SU-DHL-6 (cell line): ENCODE measurements at regions not wholly inside any gene's neighbourhood (a gene's known extent, or its start where the extent isn't known, plus 50 kb on each side); places are given as distances from the start of the nearest gene placed in this dataset.

Experiments
- H2AFZ ChIP-seq: fragments of 200-600 bp; sonication (generic); 2 replicates; pipeline ENCODE4 v1.6.1; 2014; ENCODE audit warnings: low read depth, mild to moderate bottlenecking, moderate library complexity, mixed read lengths, antibody characterized with exemption, low read length; ENCODE audit not compliant: severe bottlenecking
- H3F3A ChIP-seq: fragments of 200-600 bp; shearing (Covaris generic); 2 replicates; pipeline ENCODE4 v1.6.0; 2016; ENCODE audit warnings: antibody characterized with exemption, mild to moderate bottlenecking; ENCODE audit not compliant: insufficient read depth
- H3K27ac ChIP-seq: fragments of 200-600 bp; sonication (generic); 2 replicates; pipeline ENCODE4 v1.5.1; 2016; ENCODE audit warnings: low read depth, mild to moderate bottlenecking, low read length, moderate library complexity, mixed read lengths
- H3K27me3 ChIP-seq: fragments of 200-600 bp; sonication (generic), shearing (Covaris generic); 2 replicates; pipeline ENCODE4 v1.6.0; 2014; ENCODE audit warnings: mild to moderate bottlenecking, low read length
- H3K36me3 ChIP-seq: fragments of 200-600 bp; sonication (generic); 2 replicates; pipeline ENCODE4 v1.6.1; 2014; ENCODE audit warnings: mild to moderate bottlenecking, low read length, mixed read lengths
- H3K4me2 ChIP-seq: fragments of 300-600, 200-600 bp; shearing (Covaris generic), sonication (generic); 2 replicates; pipeline ENCODE4 v1.6.0; 2014; ENCODE audit warnings: low read length, low read depth, mild to moderate bottlenecking; ENCODE audit not compliant: poor library complexity, severe bottlenecking
- H3K4me3 ChIP-seq: fragments of 200-600 bp; sonication (generic); 2 replicates; pipeline ENCODE4 v1.5.1; 2014; ENCODE audit warnings: antibody characterized with exemption, low read length, mild to moderate bottlenecking, mixed read lengths; ENCODE audit not compliant: insufficient read depth, poor library complexity, severe bottlenecking
- H3K79me2 ChIP-seq: fragments of 200-600 bp; sonication (generic); 2 replicates; pipeline ENCODE4 v1.6.1; 2014; ENCODE audit warnings: mild to moderate bottlenecking, low read length, moderate library complexity; ENCODE audit not compliant: insufficient read depth
- H3K9ac ChIP-seq: fragments of 200-600 bp; sonication (generic); 2 replicates; pipeline ENCODE4 v1.7.0; 2014; ENCODE audit warnings: mild to moderate bottlenecking, low read length
- H3K9me2 ChIP-seq: fragments of 200-600 bp; sonication (generic); replicated peaks from 2 replicates; pipeline ENCODE4 v1.6.1; 2014; ENCODE audit warnings: low read length; ENCODE audit not compliant: insufficient read depth
- H3K9me3 ChIP-seq: fragments of 200-600 bp; sonication (generic); 2 replicates; pipeline ENCODE4 v1.6.1; 2014; ENCODE audit warnings: low read length, mixed read lengths; ENCODE audit not compliant: insufficient read depth
- H4K20me1 ChIP-seq: fragments of 200-600 bp; sonication (generic); 2 replicates; pipeline ENCODE4 v1.6.1; 2014; ENCODE audit warnings: low read depth, mild to moderate bottlenecking, antibody characterized with exemption, low read length, moderate library complexity, mixed read lengths
- CTCF ChIP-seq: fragments of 200-600 bp; sonication (generic); IDR thresholded peaks from one replicate; pipeline ENCODE4 v1.5.1; 2017; ENCODE audit warnings: antibody characterized with exemption, mild to moderate bottlenecking, low read length, moderate library complexity; ENCODE audit not compliant: insufficient read depth, poor library complexity, severe bottlenecking
- EZH2phosphoT487 ChIP-seq: fragments of 200-600 bp; sonication (generic), shearing (Covaris generic); conservative IDR thresholded peaks from 2 replicates; pipeline ENCODE4 v1.6.1; 2018; ENCODE audit warnings: mild to moderate bottlenecking, antibody characterized with exemption, low read length, moderate library complexity, mixed read lengths

DNA sequence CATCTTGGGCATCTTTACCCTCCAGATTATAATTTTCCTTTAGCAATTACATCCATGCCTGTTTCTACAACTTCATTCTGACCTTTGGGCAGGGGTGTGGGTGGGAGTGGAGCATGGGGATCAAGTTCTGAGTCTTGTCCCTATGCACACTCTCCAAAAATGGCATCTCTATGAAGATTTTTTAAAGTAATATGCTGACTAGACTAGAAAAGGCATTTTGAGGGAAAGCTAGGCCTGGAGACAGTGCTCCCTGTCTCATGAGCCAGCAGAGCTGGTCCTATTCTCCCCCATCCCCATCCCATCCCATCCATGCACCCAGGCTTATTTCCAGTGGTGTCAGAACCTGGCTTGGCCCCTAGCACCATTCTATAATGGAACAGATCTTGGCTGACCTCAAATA lies 398.0 kb upstream of the SLC24A2 start:
- no peak overlapping the region for H3K4me3 ChIP-seq
- H3K27me3 ChIP-seq = no peaks in the 10 kb centered on the region; the same call in 1 of the 2 replicates
- H3K79me2 ChIP-seq = no peaks in the 10 kb centered on the region
- no peak overlapping the region for H3K9ac ChIP-seq
- H3K27ac ChIP-seq = no peak overlapping the region
- no peak overlapping the region for H2AFZ ChIP-seq
- no peaks in the 10 kb centered on the region for H3K9me2 ChIP-seq
- no peaks in the 10 kb centered on the region for H3K9me3 ChIP-seq
- H4K20me1 ChIP-seq = no peaks in the 10 kb centered on the region
- H3K36me3 ChIP-seq = no peaks in the 10 kb centered on the region
- H3K4me2 ChIP-seq = no peak overlapping the region
- no peaks in the 10 kb centered on the region for H3F3A ChIP-seq
- TF ChIP-seq CTCF (no peak), EZH2phosphoT487 (no peak)

- no peak overlapping the region for H3K27ac ChIP-seq
- H3K9me3 ChIP-seq = no peaks in the 10 kb centered on the region
- H2AFZ ChIP-seq = no peak overlapping the region
- no peak for TF ChIP-seq CTCF
- no peak for TF ChIP-seq EZH2phosphoT487
- no peaks in the 10 kb centered on the region for H3K27me3 ChIP-seq
- no peaks in the 10 kb centered on the region for H3F3A ChIP-seq
- H3K79me2 ChIP-seq = no peaks in the 10 kb centered on the region
- no peak overlapping the region for H3K4me2 ChIP-seq
- no peaks in the 10 kb centered on the region for H3K36me3 ChIP-seq
- no peaks in the 10 kb centered on the region for H4K20me1 ChIP-seq
- no peak overlapping the region for H3K9ac ChIP-seq
- H3K4me3 ChIP-seq = no peak overlapping the region
- H3K9me2 ChIP-seq = no peaks in the 10 kb centered on the region
Observed at GRCh38 chr9:20186231-20186630, 397.4 kb upstream of the SLC24A2 start.

- Histone ChIP-seq H3K9me2 (no peaks in the 10 kb centered on the region), H3K9me3 (no peaks in the 10 kb centered on the region), H3K4me2 (no peak overlapping the region), H3K36me3 (no peaks in the 10 kb centered on the region), H3K27me3 (no peaks in the 10 kb centered on the region), H3K9ac (no peak overlapping the region), H3K4me3 (no peak overlapping the region), H2AFZ (no peak overlapping the region), H4K20me1 (no peaks in the 10 kb centered on the region), H3K79me2 (no peaks in the 10 kb centered on the region), H3K27ac (no peak overlapping the region), H3F3A (no peaks in the 10 kb centered on the region)
- TF ChIP-seq CTCF = no peak
- TF ChIP-seq EZH2phosphoT487 = no peak
Observed at GRCh38 chr9:20184541-20184940, 395.7 kb upstream of the SLC24A2 start.
